Colonic mucosa (tissue), 4 donors: ENCODE measurements at regions not wholly inside any gene's neighbourhood (a gene's known extent, or its start where the extent isn't known, plus 50 kb on each side); places are given as distances from the start of the nearest gene placed in this dataset.

ENCODE experiments used
- DNase-seq: peaks from one replicate; pipeline ENCODE4 v3.0.0-alpha.2; 2020
- H3K27ac ChIP-seq: fragments of 200-600 bp; one replicate; pipeline ENCODE4 v1.8.0; 2021
- H3K27me3 ChIP-seq: fragments of 200-600 bp; one replicate; pipeline ENCODE4 v1.8.0; 2021
- H3K36me3 ChIP-seq: fragments of 200-600 bp; one replicate; pipeline ENCODE4 v1.8.0; 2021
- H3K4me1 ChIP-seq: fragments of 200-600 bp; one replicate; pipeline ENCODE4 v1.8.0; 2021; ENCODE audit warnings: mild to moderate bottlenecking
- H3K4me3 ChIP-seq: fragments of 200-600 bp; one replicate; pipeline ENCODE4 v1.8.0; 2021
- H3K9ac ChIP-seq, 2 donors: one replicate each; pipeline ENCODE4 v1.7.0; 2013; ENCODE audit warnings: control low read depth in 2 of 2, low read depth in 2 of 2, low read length in 2 of 2
- H3K9me3 ChIP-seq: fragments of 200-600 bp; one replicate; pipeline ENCODE4 v1.8.0; 2021
- CTCF ChIP-seq: fragments of 200-600 bp; IDR thresholded peaks from one replicate; pipeline ENCODE4 v1.8.0; 2022; ENCODE audit warnings: antibody characterized with exemption, mild to moderate bottlenecking
- intact Hi-C: fragments of 100-400 bp; cut with DNase I; formaldehyde crosslinking; loops from one replicate; pipeline ENCODE4 v1.14.1; 2022
- donor health status: healthy.
- donor health status: DM: no; HTN: no; CAD: no.
- donor health status: DM: no; HTN: no; CAD: no.

- H3K4me3 ChIP-seq: no peak overlapping the region
- no peak for TF ChIP-seq CTCF
- no peak overlapping the region for H3K9ac ChIP-seq
- DNase-seq: no peak
- no peak overlapping the region for H3K27ac ChIP-seq
- no peaks in the 10 kb centered on the region for H3K9me3 ChIP-seq
- H3K4me1 ChIP-seq: no peaks in the 10 kb centered on the region
- no peaks in the 10 kb centered on the region for H3K36me3 ChIP-seq
- H3K27me3 ChIP-seq: no peaks in the 10 kb centered on the region
- intact Hi-C loops: no loop called here
Observed at GRCh38 chr4:32136081-32136787, 1416.1 kb downstream of the PCDH7 start.

- H3K27ac ChIP-seq: no peak overlapping the region
- H3K36me3 ChIP-seq: no peaks in the 10 kb centered on the region
- no peak overlapping the region for H3K4me3 ChIP-seq
- H3K4me1 ChIP-seq: no peaks in the 10 kb centered on the region
- no peaks in the 10 kb centered on the region for H3K27me3 ChIP-seq
- H3K9ac ChIP-seq: no peak overlapping the region
- H3K9me3 ChIP-seq: no peaks in the 10 kb centered on the region
- TF ChIP-seq CTCF: no peak
- no peak for DNase-seq
- intact Hi-C loops: no loop called here
Observed at GRCh38 chr4:32140636-32141035, 1420.5 kb downstream of the PCDH7 start.

GRCh38 chr4:32142075-32142474 is 1421.9 kb downstream of the PCDH7 start:
- H3K27ac ChIP-seq: no peak overlapping the region
- TF ChIP-seq CTCF: no peak
- intact Hi-C loops: no loop called here

GRCh38 chr4:32145987-32146386 is 1425.8 kb downstream of the PCDH7 start:
- Histone ChIP-seq H3K9me3 (no peaks in the 10 kb centered on the region), H3K36me3 (no peaks in the 10 kb centered on the region), H3K27me3 (no peaks in the 10 kb centered on the region), H3K4me1 (no peaks in the 10 kb centered on the region), H3K4me3 (no peak overlapping the region), H3K27ac (no peak overlapping the region), H3K9ac (no peak overlapping the region)
- intact Hi-C loops: no loop called here
- DNase-seq: no peak
- TF ChIP-seq CTCF: no peak

More at GRCh38 chr4:32142075-32142474, 1421.9 kb downstream of the PCDH7 start:
- Histone ChIP-seq H3K4me1 (no peaks in the 10 kb centered on the region), H3K4me3 (no peak overlapping the region), H3K36me3 (no peaks in the 10 kb centered on the region), H3K9me3 (no peaks in the 10 kb centered on the region), H3K27me3 (no peaks in the 10 kb centered on the region), H3K9ac (no peak overlapping the region)
- no peak for DNase-seq

- H3K9ac ChIP-seq: no peak overlapping the region
- H3K27ac ChIP-seq: no peak overlapping the region
- H3K9me3 ChIP-seq: no peaks in the 10 kb centered on the region
- H3K4me3 ChIP-seq: no peak overlapping the region
- intact Hi-C loops: no loop called here
- no peaks in the 10 kb centered on the region for H3K27me3 ChIP-seq
- no peak for TF ChIP-seq CTCF
- no peak for DNase-seq
- no peaks in the 10 kb centered on the region for H3K4me1 ChIP-seq
- H3K36me3 ChIP-seq: no peaks in the 10 kb centered on the region
Observed at GRCh38 chr4:32147446-32148085, 1427.4 kb downstream of the PCDH7 start.
